CD4-positive, alpha-beta T cell (primary cell): ENCODE measurements at regions not wholly inside any gene's neighbourhood (a gene's known extent, or its start where the extent isn't known, plus 50 kb on each side); places are given as distances from the start of the nearest gene placed in this dataset.
"Not testable (repeated sequence)": the region's sequence is repeated elsewhere in the genome, so short reads cannot be mapped to it uniquely, and the experiment has no call there.

Source experiments
- ATAC-seq: fragments of 200-7000 bp; cut with Tn5 transposase; one replicate; pipeline ENCODE4 v1.10.0; 2022; ENCODE audit warnings: mild to moderate bottlenecking; ENCODE audit not compliant: poor library complexity
- CTCF ChIA-PET: fragments of 350-600 bp; sonication (Branson Sonifier 250); formaldehyde crosslinking; loops from one replicate; lab custom pipeline; 2021; ENCODE audit warnings: antibody characterized with exemption, inconsistent platforms; lab: Charles Lee
- POLR2A ChIA-PET: fragments of 350-600 bp; sonication (Branson Sonifier 250); formaldehyde crosslinking; loops from one replicate; lab custom pipeline; 2021; ENCODE audit warnings: antibody characterized with exemption, inconsistent platforms; lab: Charles Lee
- DNase-seq, 14 experiments: peaks; one replicate each; pipeline ENCODE4 v3.0.0-alpha.2; 2013 to 2020; ENCODE audit warnings: mixed read lengths in 2 of 14
- H3K27ac ChIP-seq, 2 donors: one replicate each; pipeline versions ENCODE4 v1.5.1 to v1.7.0; 2013; ENCODE audit warnings: low read length in 2 of 2, low read depth in 1 of 2, mild to moderate bottlenecking in 1 of 2
- H3K27me3 ChIP-seq, 2 experiments: 1 replicate in 1 of 2; 2 replicates in 1 of 2; pipeline versions ENCODE4 v1.6.1 to v1.7.0; 2013; ENCODE audit warnings: low read length in 2 of 2, control low read depth in 1 of 2, mild to moderate bottlenecking in 1 of 2, moderate library complexity in 1 of 2; ENCODE audit not compliant: insufficient read depth in 2 of 2, control insufficient read depth in 1 of 2
- H3K36me3 ChIP-seq: one replicate; pipeline ENCODE4 v1.6.1; 2013; ENCODE audit warnings: low read length, control low read depth; ENCODE audit not compliant: insufficient read depth
- H3K4me1 ChIP-seq: one replicate; pipeline ENCODE4 v1.6.1; 2013; ENCODE audit warnings: low read length, control low read depth; ENCODE audit not compliant: insufficient read depth
- H3K4me3 ChIP-seq: one replicate; pipeline ENCODE4 v1.5.1; 2013; ENCODE audit warnings: mild to moderate bottlenecking, low read length, moderate library complexity
- H3K9me3 ChIP-seq, 2 experiments: 1 replicate in 1 of 2; 2 replicates in 1 of 2; pipeline versions ENCODE4 v1.6.1 to v1.7.0; 2013; ENCODE audit warnings: low read length in 2 of 2, mild to moderate bottlenecking in 2 of 2, control low read depth in 1 of 2, moderate library complexity in 1 of 2; ENCODE audit not compliant: control insufficient read depth in 1 of 2, insufficient read depth in 1 of 2
- H3K27ac Mint-ChIP-seq: one replicate; pipeline ENCODE4 v1.8.0; 2020; ENCODE audit warnings: mixed read lengths
- H3K27me3 Mint-ChIP-seq: one replicate; pipeline ENCODE4 v1.8.0; 2021; ENCODE audit warnings: mixed read lengths
- H3K36me3 Mint-ChIP-seq: one replicate; pipeline ENCODE4 v1.8.0; 2021; ENCODE audit warnings: low read depth, mixed read lengths
- H3K4me1 Mint-ChIP-seq: one replicate; pipeline ENCODE4 v1.8.0; 2021; ENCODE audit warnings: low read depth, mixed read lengths
- H3K4me3 Mint-ChIP-seq: one replicate; pipeline ENCODE4 v1.8.0; 2020; ENCODE audit warnings: mild to moderate bottlenecking, mixed read lengths
- H3K9me3 Mint-ChIP-seq: one replicate; pipeline ENCODE4 v1.8.0; 2020; ENCODE audit warnings: mixed read lengths
- CTCF ChIP-seq: fragments of 200-600 bp; IDR thresholded peaks from one replicate; pipeline ENCODE4 v1.8.0; 2022; ENCODE audit warnings: antibody characterized with exemption, mild to moderate bottlenecking
- intact Hi-C, 2 experiments: fragments of 100-400 bp; cut with DNase I in 1 of 2; cut with micrococcal nuclease in 1 of 2; formaldehyde crosslinking; loops; one replicate each; pipeline versions ENCODE4 v1.15.1 to v1.9.0; 2023 to 2025; cut with DNase I, micrococcal nuclease

- Histone ChIP-seq H3K27ac (no peak overlapping the region), H3K9me3 (no peaks in the 10 kb centered on the region), H3K4me3 (no peak overlapping the region), H3K36me3 (no peaks in the 10 kb centered on the region), H3K27me3 (no peaks in the 10 kb centered on the region), H3K4me1 (no peaks in the 10 kb centered on the region)
- intact Hi-C loops: no loop called here
- ATAC-seq (no peak), DNase-seq (no peak)
- Mint-ChIP-seq H3K9me3 (peaks cover 7% of the 10 kb centered on the region), H3K4me1 (no peaks in the 10 kb centered on the region), H3K4me3 (no peak overlapping the region), H3K27ac (no peak overlapping the region), H3K27me3 (no peaks in the 10 kb centered on the region), H3K36me3 (no peaks in the 10 kb centered on the region)
- CTCF ChIA-PET: no interaction called here
- TF ChIP-seq CTCF: no peak
- POLR2A ChIA-PET: no interaction called here
Measured at GRCh38 chr10:25867321-25867720, 66.7 kb upstream of the MYO3A start.

- Mint-ChIP-seq H3K4me1 (no peaks in the 10 kb centered on the region), H3K4me3 (no peak overlapping the region), H3K27ac (no peak overlapping the region), H3K27me3 (no peaks in the 10 kb centered on the region), H3K9me3 (peaks cover 5% of the 10 kb centered on the region), H3K36me3 (no peaks in the 10 kb centered on the region)
- ATAC-seq: no peak
- Histone ChIP-seq H3K27me3 (no peaks in the 10 kb centered on the region), H3K4me1 (no peaks in the 10 kb centered on the region), H3K27ac (no peak overlapping the region), H3K36me3 (no peaks in the 10 kb centered on the region), H3K9me3 (no peaks in the 10 kb centered on the region), H3K4me3 (no peak overlapping the region)
- ChIA-PET CTCF (no interaction called here), POLR2A (no interaction called here)
- TF ChIP-seq CTCF: no peak
- DNase-seq: no peak
- intact Hi-C loops: no loop called here
Measured at GRCh38 chr10:25869067-25869591, 64.9 kb upstream of the MYO3A start.

- POLR2A ChIA-PET: no interaction called here
- ATAC-seq: no peak
Measured at GRCh38 chr10:25869609-25870008, 64.4 kb upstream of the MYO3A start.

GRCh38 chr10:25874402-25874801 is 59.6 kb upstream of the MYO3A start:
- H3K4me3 Mint-ChIP-seq, H3K36me3 ChIP-seq, H3K27me3 Mint-ChIP-seq, intact Hi-C loops, POLR2A ChIA-PET, H3K9me3 ChIP-seq, H3K27ac Mint-ChIP-seq, DNase-seq, H3K4me1 Mint-ChIP-seq, H3K27ac ChIP-seq, H3K4me3 ChIP-seq, ATAC-seq, H3K27me3 ChIP-seq, H3K9me3 Mint-ChIP-seq, H3K4me1 ChIP-seq, H3K36me3 Mint-ChIP-seq: not testable (repeated sequence)
- CTCF ChIA-PET: interaction anchor here (2.1 kb wide), 1 partner anchor 13 kb away, joined by 8 read pairs; no protein-coding TSS in a partner anchor

More at GRCh38 chr10:25869609-25870008, 64.4 kb upstream of the MYO3A start:
- H3K36me3 Mint-ChIP-seq: no peaks in the 10 kb centered on the region
- Histone ChIP-seq H3K4me3 (no peak overlapping the region), H3K27ac (no peak overlapping the region), H3K4me1 (no peaks in the 10 kb centered on the region), H3K36me3 (no peaks in the 10 kb centered on the region), H3K27me3 (no peaks in the 10 kb centered on the region), H3K9me3 (no peaks in the 10 kb centered on the region)
- no peak for TF ChIP-seq CTCF
- H3K4me1 Mint-ChIP-seq: no peaks in the 10 kb centered on the region
- intact Hi-C loops: no loop called here
- no peak for DNase-seq
- no peak overlapping the region for H3K27ac Mint-ChIP-seq
- H3K9me3 Mint-ChIP-seq: peaks cover 2% of the 10 kb centered on the region
- CTCF ChIA-PET: no interaction called here
- H3K4me3 Mint-ChIP-seq: no peak overlapping the region
- no peaks in the 10 kb centered on the region for H3K27me3 Mint-ChIP-seq
